Keratinocyte (primary cell): ENCODE measurements at regions not wholly inside any gene's neighbourhood (a gene's known extent, or its start where the extent isn't known, plus 50 kb on each side); places are given as distances from the start of the nearest gene placed in this dataset.

Experiments
- DNase-seq: peaks from one replicate; pipeline ENCODE4 v3.0.0-alpha.2; 2011; ENCODE audit warnings: low read depth, missing footprints, low spot score
- FAIRE-seq: peaks from 2 replicates; lab custom pipeline; 2011; peaks lifted over from hg19 to GRCh38; lab: Jason Lieb, UNC
- H2AFZ ChIP-seq: 2 replicates; pipeline ENCODE4 v1.6.0; 2012; ENCODE audit warnings: low read length, control low read depth, inconsistent platforms; ENCODE audit not compliant: control insufficient read depth
- H3K27ac ChIP-seq: 2 replicates; pipeline ENCODE4 v1.5.1; 2011; ENCODE audit warnings: low read length; ENCODE audit not compliant: control insufficient read depth, insufficient read depth
- H3K27me3 ChIP-seq: 3 replicates; pipeline ENCODE4 v1.6.0; 2011; ENCODE audit warnings: low read length; ENCODE audit not compliant: control insufficient read depth, insufficient read depth; ENCODE audit errors: extremely low read depth
- H3K36me3 ChIP-seq, 2 experiments: 2 replicates in 1 of 2; 3 replicates in 1 of 2; pipeline ENCODE4 v1.5.1; 2011; ENCODE audit warnings: low read length in 2 of 2, mild to moderate bottlenecking in 1 of 2; ENCODE audit not compliant: control insufficient read depth in 2 of 2, insufficient read depth in 2 of 2; ENCODE audit errors: extremely low read depth in 1 of 2
- H3K4me1 ChIP-seq: 3 replicates; pipeline ENCODE4 v1.5.1; 2011; ENCODE audit warnings: low read length; ENCODE audit not compliant: control insufficient read depth, insufficient read depth; ENCODE audit errors: extremely low read depth
- H3K4me2 ChIP-seq: 3 replicates; pipeline ENCODE4 v1.6.0; 2011; ENCODE audit warnings: low read depth, low read length; ENCODE audit not compliant: control insufficient read depth, insufficient read depth; ENCODE audit errors: extremely low read depth
- H3K4me3 ChIP-seq, 3 experiments: fragments of 200-600 bp in 1 of 3; sonication (generic) in 1 of 3; 2 replicates in 2 of 3; 3 replicates in 1 of 3; pipeline ENCODE4 v1.5.1; 2011 to 2016; ENCODE audit warnings: low read length in 3 of 3, mild to moderate bottlenecking in 3 of 3, control low read depth in 2 of 3, inconsistent platforms in 1 of 3, low read depth in 1 of 3, mixed read lengths in 1 of 3, mixed run types in 1 of 3, moderate library complexity in 1 of 3; ENCODE audit not compliant: control insufficient read depth in 2 of 3, insufficient read depth in 2 of 3; ENCODE audit errors: extremely low read depth in 1 of 3
- H3K79me2 ChIP-seq: 2 replicates; pipeline ENCODE4 v1.6.0; 2012; ENCODE audit warnings: low read length; ENCODE audit not compliant: control insufficient read depth, insufficient read depth
- H3K9ac ChIP-seq: 3 replicates; pipeline ENCODE4 v1.6.0; 2011; ENCODE audit warnings: low read length; ENCODE audit not compliant: control insufficient read depth, insufficient read depth; ENCODE audit errors: extremely low read depth
- H3K9me1 ChIP-seq: 3 replicates; pipeline ENCODE4 v1.6.0; 2011; ENCODE audit warnings: low read length; ENCODE audit not compliant: control insufficient read depth, insufficient read depth; ENCODE audit errors: extremely low read depth
- H3K9me3 ChIP-seq: 2 replicates; pipeline ENCODE4 v1.5.1; 2012; ENCODE audit warnings: low read depth, low read length; ENCODE audit not compliant: control insufficient read depth
- H4K20me1 ChIP-seq: 3 replicates; pipeline ENCODE4 v1.6.0; 2011; ENCODE audit warnings: low read length; ENCODE audit not compliant: control insufficient read depth, insufficient read depth; ENCODE audit errors: extremely low read depth
- EZH2 ChIP-seq: IDR thresholded peaks from one replicate; pipeline ENCODE4 v1.6.1; 2012; ENCODE audit warnings: inconsistent platforms, mild to moderate bottlenecking, low read length, moderate library complexity
- dilution Hi-C: fragments of 300-500 bp; cut with MboI; formaldehyde crosslinking; loops from one replicate; pipeline ENCODE4 v1.7.0; 2020; ENCODE audit warnings: low sequenced_read_pairs; ENCODE audit not compliant: extremely low pct_ligation_motif_present
- TF ChIP-seq, protein P1 (sequence below), 3 experiments: IDR thresholded peaks in 1 of 3; conservative IDR thresholded peaks in 1 of 3; optimal IDR thresholded peaks in 1 of 3; 2 replicates in 2 of 3; 3 replicates in 1 of 3; pipeline versions ENCODE3 to v1.5.1; 2011; ENCODE audit warnings: low read length in 3 of 3, mild to moderate bottlenecking in 3 of 3, moderate library complexity in 2 of 3, control low read depth in 1 of 3, inconsistent platforms in 1 of 3; ENCODE audit not compliant: insufficient read depth in 2 of 3; ENCODE audit errors: extremely low read depth in 1 of 3

DNA sequence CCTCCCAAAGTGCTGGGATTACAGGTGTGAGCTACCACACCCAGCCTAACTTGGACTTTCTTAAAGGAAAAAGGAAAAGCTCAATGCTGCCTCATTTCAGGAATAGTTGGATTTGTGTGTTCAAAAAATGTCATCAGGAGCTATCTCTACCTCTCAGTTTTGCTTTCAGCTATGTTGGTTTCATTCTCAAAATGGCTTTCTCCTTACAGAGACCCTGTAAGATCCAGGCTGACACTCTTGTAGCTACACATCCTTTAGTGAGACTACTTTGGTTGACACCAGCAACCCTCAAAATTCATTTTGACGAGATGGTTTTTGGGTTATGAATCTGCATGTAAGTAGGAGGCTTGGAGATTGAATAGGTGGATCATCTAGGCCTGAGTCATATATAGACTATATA lies 269.7 kb upstream of the SORCS1 start:
- Histone ChIP-seq H3K4me3 (no peak overlapping the region), H3K9me1 (no peaks in the 10 kb centered on the region), H3K27ac (no peak overlapping the region), H3K4me1 (no peaks in the 10 kb centered on the region), H2AFZ (no peak overlapping the region), H3K27me3 (no peaks in the 10 kb centered on the region), H3K79me2 (no peaks in the 10 kb centered on the region), H3K4me2 (no peak overlapping the region), H3K36me3 (no peaks in the 10 kb centered on the region), H3K9me3 (no peaks in the 10 kb centered on the region), H3K9ac (no peak overlapping the region), H4K20me1 (no peaks in the 10 kb centered on the region)
- dilution Hi-C loops: no loop called here
- TF ChIP-seq EZH2: no peak
- TF ChIP-seq, protein P1, sequence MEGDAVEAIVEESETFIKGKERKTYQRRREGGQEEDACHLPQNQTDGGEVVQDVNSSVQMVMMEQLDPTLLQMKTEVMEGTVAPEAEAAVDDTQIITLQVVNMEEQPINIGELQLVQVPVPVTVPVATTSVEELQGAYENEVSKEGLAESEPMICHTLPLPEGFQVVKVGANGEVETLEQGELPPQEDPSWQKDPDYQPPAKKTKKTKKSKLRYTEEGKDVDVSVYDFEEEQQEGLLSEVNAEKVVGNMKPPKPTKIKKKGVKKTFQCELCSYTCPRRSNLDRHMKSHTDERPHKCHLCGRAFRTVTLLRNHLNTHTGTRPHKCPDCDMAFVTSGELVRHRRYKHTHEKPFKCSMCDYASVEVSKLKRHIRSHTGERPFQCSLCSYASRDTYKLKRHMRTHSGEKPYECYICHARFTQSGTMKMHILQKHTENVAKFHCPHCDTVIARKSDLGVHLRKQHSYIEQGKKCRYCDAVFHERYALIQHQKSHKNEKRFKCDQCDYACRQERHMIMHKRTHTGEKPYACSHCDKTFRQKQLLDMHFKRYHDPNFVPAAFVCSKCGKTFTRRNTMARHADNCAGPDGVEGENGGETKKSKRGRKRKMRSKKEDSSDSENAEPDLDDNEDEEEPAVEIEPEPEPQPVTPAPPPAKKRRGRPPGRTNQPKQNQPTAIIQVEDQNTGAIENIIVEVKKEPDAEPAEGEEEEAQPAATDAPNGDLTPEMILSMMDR (optimal IDR thresholded peaks at IDR 0.05 in 1 of 3, IDR thresholded peaks at IDR 0.05 in 1 of 3, conservative IDR thresholded peaks at IDR 0.05 in 1 of 3; ENCODE audit: extremely low read depth in 1 of 3, insufficient read depth in 2 of 3, low read length in 3 of 3): no peak
- DNase-seq (no peak), FAIRE-seq (no peak)

DNA sequence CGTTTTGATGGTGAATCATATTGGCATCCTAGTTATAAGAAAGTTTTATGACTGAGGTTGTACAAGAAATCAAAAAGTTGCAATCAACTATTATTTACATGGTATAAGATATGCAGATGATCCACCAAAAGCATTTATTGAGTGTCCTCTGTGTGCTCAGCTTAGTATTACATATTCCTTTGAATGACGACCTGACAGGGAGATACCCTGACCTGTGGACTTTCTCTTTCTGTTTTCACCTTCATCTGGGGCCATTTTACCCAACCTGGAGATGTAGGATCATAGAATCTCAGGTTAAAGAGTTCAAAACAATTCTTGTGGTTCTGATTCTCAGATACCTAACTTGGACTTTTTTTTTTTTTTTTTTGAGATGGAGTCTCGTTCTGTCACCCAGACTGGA lies 269.1 kb upstream of the SORCS1 start:
- dilution Hi-C loops: no loop called here
- H3K4me2 ChIP-seq: no peak overlapping the region
- no peak overlapping the region for H3K4me3 ChIP-seq
- H2AFZ ChIP-seq: no peak overlapping the region
- H3K27ac ChIP-seq: no peak overlapping the region
- no peaks in the 10 kb centered on the region for H3K9me3 ChIP-seq
- H3K79me2 ChIP-seq: no peaks in the 10 kb centered on the region
- H3K9ac ChIP-seq: no peak overlapping the region
- DNase-seq (no peak), FAIRE-seq (no peak)
- no peak for TF ChIP-seq EZH2
- H3K4me1 ChIP-seq: no peaks in the 10 kb centered on the region
- no peaks in the 10 kb centered on the region for H3K27me3 ChIP-seq
- no peaks in the 10 kb centered on the region for H3K9me1 ChIP-seq
- no peaks in the 10 kb centered on the region for H4K20me1 ChIP-seq
- H3K36me3 ChIP-seq: no peaks in the 10 kb centered on the region

DNA sequence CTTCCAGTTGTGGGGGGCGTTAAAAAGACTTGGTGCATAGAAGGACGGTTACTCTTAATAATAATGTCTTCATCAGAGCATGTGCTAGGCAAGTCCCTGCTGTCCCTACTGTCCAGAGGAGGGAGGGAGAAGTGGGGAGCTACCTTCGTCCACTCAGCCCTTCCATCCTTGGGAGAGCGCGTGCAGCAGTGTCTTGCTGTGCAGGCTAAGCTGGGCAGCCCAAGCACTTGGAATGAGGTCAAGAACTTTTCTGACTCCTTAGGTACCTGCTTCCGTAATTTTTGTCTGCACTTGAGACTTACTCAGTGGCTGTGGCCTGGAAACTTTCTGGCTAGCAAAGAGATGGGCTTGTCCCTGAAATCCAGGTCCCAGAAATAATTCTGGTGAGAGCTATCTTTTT lies 265.9 kb upstream of the SORCS1 start:
- Histone ChIP-seq H3K4me3 (no peak overlapping the region), H3K9me1 (no peaks in the 10 kb centered on the region), H3K9me3 (no peaks in the 10 kb centered on the region), H3K4me2 (no peak overlapping the region), H3K79me2 (no peaks in the 10 kb centered on the region), H3K36me3 (no peaks in the 10 kb centered on the region), H3K27me3 (no peaks in the 10 kb centered on the region), H3K4me1 (no peaks in the 10 kb centered on the region), H2AFZ (no peak overlapping the region), H3K9ac (no peak overlapping the region), H3K27ac (no peak overlapping the region), H4K20me1 (no peaks in the 10 kb centered on the region)
- dilution Hi-C loops: no loop called here
- FAIRE-seq (no peak), DNase-seq (no peak)
- TF ChIP-seq EZH2: no peak
- TF ChIP-seq, protein P1 (optimal IDR thresholded peaks at IDR 0.05 in 1 of 3, IDR thresholded peaks at IDR 0.05 in 1 of 3, conservative IDR thresholded peaks at IDR 0.05 in 1 of 3; ENCODE audit: extremely low read depth in 1 of 3, insufficient read depth in 2 of 3, low read length in 3 of 3): no peak
